Ishikawa (cell line): ENCODE measurements at regions not wholly inside any gene's neighbourhood (a gene's known extent, or its start where the extent isn't known, plus 50 kb on each side); places are given as distances from the start of the nearest gene placed in this dataset.

Experiments
- CEBPB ChIP-seq: IDR thresholded peaks from 2 replicates; pipeline ENCODE4 v1.6.1; 2012
- CREB1 ChIP-seq: IDR thresholded peaks from 2 replicates; pipeline ENCODE4 v1.6.1; 2012; ENCODE audit warnings: low read depth
- EP300 ChIP-seq: IDR thresholded peaks from 2 replicates; pipeline ENCODE4 v1.6.1; 2012; ENCODE audit warnings: borderline replicate concordance
- FOXM1 ChIP-seq: IDR thresholded peaks from 2 replicates; pipeline ENCODE4 v1.6.1; 2012; ENCODE audit warnings: low read depth, borderline replicate concordance

DNA sequence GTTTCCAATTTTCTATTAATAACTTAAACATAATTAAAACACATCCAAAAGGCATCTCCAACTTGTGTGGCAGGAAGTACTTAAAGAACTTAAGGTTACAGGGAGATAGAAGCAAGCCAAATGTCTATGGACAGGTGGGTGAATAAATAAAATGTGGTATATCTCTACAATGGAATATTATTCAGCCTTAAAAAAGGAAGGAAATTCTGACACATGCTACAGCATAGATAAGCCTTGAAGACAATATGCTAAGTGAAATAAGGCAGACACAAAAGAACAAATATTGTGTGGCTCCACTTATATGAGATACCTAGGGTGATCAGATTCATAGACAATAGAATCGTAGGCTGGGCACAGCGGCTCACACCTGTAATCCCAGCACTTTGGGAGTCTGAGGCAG is 109.6 kb downstream of the WT1 start:
- TF ChIP-seq FOXM1 (no peak), CREB1 (no peak), CEBPB (no peak), EP300 (no peak)
